ENCODE measurements at regions not wholly inside any gene's neighbourhood (a gene's known extent, or its start where the extent isn't known, plus 50 kb on each side); places are given as distances from the start of the nearest gene placed in this dataset.

GRCh38 chr6:166050559-166050958 lies 117.1 kb downstream of the TBXT start:
- DNase-seq (ENCODE audit: low read depth in 2 of 2) = no peak

GRCh38 chr6:166046982-166047381 lies 120.7 kb downstream of the TBXT start:
- DNase-seq (ENCODE audit: low read depth in 2 of 2) = no peak

- peak; percentile 80 to 82 for DNase-seq (ENCODE audit: low read depth in 2 of 2)
Observed at GRCh38 chr6:166046226-166046625, 121.4 kb downstream of the TBXT start.

- DNase-seq (ENCODE audit: low read depth in 2 of 2) = no peak
Observed at GRCh38 chr6:166045860-166046200, 121.8 kb downstream of the TBXT start.

GRCh38 chr6:166045173-166045859 lies 122.3 kb downstream of the TBXT start:
- DNase-seq (ENCODE audit: low read depth in 2 of 2) = no peak

- no peak for DNase-seq (ENCODE audit: low read depth in 2 of 2)
Observed at GRCh38 chr6:166041277-166041676, 126.4 kb downstream of the TBXT start.

- DNase-seq (ENCODE audit: low read depth in 2 of 2) = no peak
Observed at GRCh38 chr6:166040292-166040691, 127.4 kb downstream of the TBXT start.

- DNase-seq (ENCODE audit: low read depth in 2 of 2) = no peak
Observed at GRCh38 chr6:166036316-166037095, 131.1 kb downstream of the TBXT start.

GRCh38 chr6:166032366-166033200 lies 135.1 kb downstream of the TBXT start:
- peak in 1 of 2 experiments; percentile 42 for DNase-seq (ENCODE audit: low read depth in 2 of 2)

- no peak for DNase-seq (ENCODE audit: low read depth in 2 of 2)
Observed at GRCh38 chr6:166031275-166031674, 136.4 kb downstream of the TBXT start.

- no peak for DNase-seq (ENCODE audit: low read depth in 2 of 2)
Observed at GRCh38 chr6:166029506-166029905, 138.1 kb downstream of the TBXT start.

- DNase-seq (ENCODE audit: low read depth in 2 of 2) = no peak
Observed at GRCh38 chr6:166027761-166028160, 139.9 kb downstream of the TBXT start.

GRCh38 chr6:166026586-166027126 lies 141.0 kb downstream of the TBXT start:
- no peak for DNase-seq (ENCODE audit: low read depth in 2 of 2)

GRCh38 chr6:166025149-166025898 lies 142.3 kb downstream of the TBXT start:
- DNase-seq (ENCODE audit: low read depth in 2 of 2) = peak; percentile 91 to 92

GRCh38 chr6:166024252-166024651 lies 143.4 kb downstream of the TBXT start:
- DNase-seq (ENCODE audit: low read depth in 2 of 2) = no peak

- DNase-seq (ENCODE audit: low read depth in 2 of 2) = no peak
Observed at GRCh38 chr6:166023273-166023989, 144.2 kb downstream of the TBXT start.

GRCh38 chr6:166021429-166021828 lies 146.2 kb downstream of the TBXT start:
- no peak for DNase-seq (ENCODE audit: low read depth in 2 of 2)

GRCh38 chr6:166019214-166019613 lies 148.4 kb downstream of the TBXT start:
- DNase-seq (ENCODE audit: low read depth in 2 of 2) = no peak

- DNase-seq (ENCODE audit: low read depth in 2 of 2) = no peak
Observed at GRCh38 chr6:166017032-166017635, 150.5 kb downstream of the TBXT start.

- no peak for DNase-seq (ENCODE audit: low read depth in 2 of 2)
Observed at GRCh38 chr6:166014966-166015365, 152.7 kb downstream of the TBXT start.
